ENCODE measurements at regions not wholly inside any gene's neighbourhood (a gene's known extent, or its start where the extent isn't known, plus 50 kb on each side); places are given as distances from the start of the nearest gene placed in this dataset.

- H3K4me1 ChIP-seq: no peaks in the 10 kb centered on the region
- H3K27me3 ChIP-seq: no peaks in the 10 kb centered on the region
- ATAC-seq (no peak), DNase-seq (no peak)
- intact Hi-C loops (cut with DNase I): no loop called here
- TF ChIP-seq CTCF (IDR thresholded peaks at IDR 0.05) (no peak), POLR2A (IDR thresholded peaks at IDR 0.05) (no peak)
- no peak overlapping the region for H3K4me3 ChIP-seq
- H3K27ac ChIP-seq: no peak overlapping the region
- 43 to 95% methylated on average over 1 to 6 of the region's 6 CpGs for WGBS, 2 donors
- no peaks in the 10 kb centered on the region for H3K9me3 ChIP-seq
- H3K36me3 ChIP-seq (replicated peaks in 1 of 2; ENCODE audit: insufficient read depth in 1 of 2, low read depth in 2 of 2): no peaks in the 10 kb centered on the region
Observed at GRCh38 chr7:101767544-101767943, 49.9 kb upstream of the CUX1 start.

Measured in body of pancreas (tissue), 4 donors.